NT2/D1 (cell line): ENCODE measurements at regions not wholly inside any gene's neighbourhood (a gene's known extent, or its start where the extent isn't known, plus 50 kb on each side); places are given as distances from the start of the nearest gene placed in this dataset.

Source experiments
- SUZ12 ChIP-seq: IDR thresholded peaks from 2 replicates; pipeline ENCODE4 v1.6.1; 2011; ENCODE audit not compliant: insufficient read length, insufficient read depth; ENCODE audit errors: extremely low read depth
- YY1 ChIP-seq: IDR thresholded peaks from 2 replicates; pipeline ENCODE4 v1.6.1; 2011; ENCODE audit not compliant: insufficient read length, insufficient read depth

GRCh38 chrX:144265641-144266040 is 381.8 kb downstream of the UBE2NL start:
- no peak for TF ChIP-seq SUZ12
- no peak for TF ChIP-seq YY1
